PC-9 (cell line): ENCODE measurements at regions not wholly inside any gene's neighbourhood (a gene's known extent, or its start where the extent isn't known, plus 50 kb on each side); places are given as distances from the start of the nearest gene placed in this dataset.

Experiments
- BruUV-seq: library from RNA; stranded (reverse); fragments of 400-500 nt; replicated peaks from 2 replicates; lab custom pipeline; 2021; lab: Mats Ljungman, UMichigan
- CTCF ChIA-PET: fragments of 300-600 bp; sonication (Branson Sonifier 250); formaldehyde crosslinking; loops from one replicate; lab custom pipeline; 2022; ENCODE audit warnings: antibody characterized with exemption; lab: Charles Lee
- POLR2A ChIA-PET: fragments of 300-600 bp; sonication (Branson Sonifier 250); formaldehyde crosslinking; loops from one replicate; lab custom pipeline; 2022; ENCODE audit warnings: antibody characterized with exemption; ENCODE audit not compliant: unreplicated experiment; lab: Charles Lee
- DNase-seq, 2 experiments: peaks; one replicate each; pipeline versions ENCODE4 v3.0.0 to v3.0.0-alpha.2; 2015 to 2022; ENCODE audit warnings: mixed read lengths in 1 of 2
- H2AFZ ChIP-seq: fragments of 200-600 bp; sonication (generic); 2 replicates; pipeline ENCODE4 v1.8.1; 2017; ENCODE audit warnings: antibody characterized with exemption
- H3F3A ChIP-seq: fragments of 200-600 bp; sonication (generic); 2 replicates; pipeline ENCODE4 v1.8.1; 2017; ENCODE audit warnings: antibody characterized with exemption, mild to moderate bottlenecking, low read depth; ENCODE audit not compliant: insufficient read depth
- H3K27ac ChIP-seq: fragments of 200-600 bp; sonication (generic); 2 replicates; pipeline ENCODE4 v1.6.1; 2016; ENCODE audit warnings: mixed run types
- H3K27me3 ChIP-seq: fragments of 200-600 bp; sonication (generic); 2 replicates; pipeline ENCODE4 v1.6.1; 2016; ENCODE audit warnings: low read depth, mixed run types; ENCODE audit not compliant: insufficient read depth
- H3K36me3 ChIP-seq: fragments of 200-600 bp; sonication (generic); 2 replicates; pipeline ENCODE4 v1.6.1; 2016; ENCODE audit warnings: low read depth, mixed run types
- H3K4me1 ChIP-seq: fragments of 200-600 bp; sonication (generic); replicated peaks from 2 replicates; pipeline ENCODE4 v1.6.1; 2016; ENCODE audit warnings: mixed run types; ENCODE audit not compliant: insufficient read depth
- H3K4me2 ChIP-seq: fragments of 200-600 bp; sonication (generic); 2 replicates; pipeline ENCODE4 v1.6.1; 2017; ENCODE audit warnings: mixed run types
- H3K4me3 ChIP-seq: fragments of 200-600 bp; sonication (generic); 2 replicates; pipeline ENCODE4 v1.6.1; 2016; ENCODE audit warnings: mixed run types
- H3K79me2 ChIP-seq: fragments of 200-600 bp; sonication (generic); 2 replicates; pipeline ENCODE4 v1.6.1; 2017; ENCODE audit warnings: low read depth, mixed run types
- H3K9me2 ChIP-seq: fragments of 200-600 bp; sonication (generic); 2 replicates; pipeline ENCODE4 v1.8.1; 2017; ENCODE audit warnings: mild to moderate bottlenecking; ENCODE audit not compliant: insufficient read depth
- H3K9me3 ChIP-seq: fragments of 200-600 bp; sonication (generic); 2 replicates; pipeline ENCODE4 v1.8.1; 2016; ENCODE audit warnings: low read depth; ENCODE audit not compliant: insufficient read depth
- H4K20me1 ChIP-seq: fragments of 200-600 bp; sonication (generic); 2 replicates; pipeline ENCODE4 v1.8.1; 2017; ENCODE audit not compliant: insufficient read depth
- CTCF ChIP-seq: fragments of 200-600 bp; sonication (generic); conservative IDR thresholded peaks from 2 replicates; pipeline ENCODE4 v1.6.1; 2017; ENCODE audit warnings: mixed run types, antibody characterized with exemption, mild to moderate bottlenecking, moderate library complexity
- EZH2 ChIP-seq: fragments of 200-600 bp; sonication (generic); IDR thresholded peaks from 2 replicates; pipeline ENCODE4 v1.8.0; 2017; ENCODE audit warnings: antibody characterized with exemption, low read depth
- intact Hi-C: fragments of 100-400 bp; cut with micrococcal nuclease; formaldehyde crosslinking; loops from one replicate; pipeline ENCODE4 v1.10.0; 2022; ENCODE audit not compliant: unreplicated experiment

DNA sequence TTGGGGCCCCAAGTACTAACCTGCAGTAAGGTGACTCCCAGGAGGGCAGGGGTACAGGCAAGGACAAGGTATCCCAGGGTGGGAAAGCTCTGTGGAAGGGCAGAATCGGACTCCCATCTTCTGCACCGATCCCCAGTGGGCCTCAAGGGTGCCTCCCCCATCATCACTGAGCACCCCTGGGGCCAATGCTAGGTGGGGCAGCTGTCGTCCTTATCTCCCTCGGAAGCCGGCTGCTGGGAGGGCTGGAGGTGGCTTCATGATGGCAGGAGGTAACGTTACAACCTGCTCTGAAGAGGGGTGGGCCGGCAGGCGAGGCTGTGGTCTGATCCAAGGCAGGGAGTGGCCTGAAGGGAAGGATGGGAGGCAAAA, 87.6 kb upstream of the LINC01488 start:
- H3K4me2 ChIP-seq = no peak overlapping the region
- H3K4me3 ChIP-seq = no peak overlapping the region
- TF ChIP-seq EZH2 (no peak), CTCF (no peak)
- H3K79me2 ChIP-seq = no peaks in the 10 kb centered on the region
- no peaks in the 10 kb centered on the region for H3K9me3 ChIP-seq
- BruUV-seq = no TSS peak
- H2AFZ ChIP-seq = no peak overlapping the region
- CTCF ChIA-PET = no interaction called here
- H3K4me1 ChIP-seq = no peaks in the 10 kb centered on the region
- POLR2A ChIA-PET = no interaction called here
- intact Hi-C loops = no loop called here
- no peak for DNase-seq
- peaks cover 12% of the 10 kb centered on the region for H3F3A ChIP-seq
- H4K20me1 ChIP-seq = no peaks in the 10 kb centered on the region
- no peaks in the 10 kb centered on the region for H3K27me3 ChIP-seq
- no peaks in the 10 kb centered on the region for H3K9me2 ChIP-seq
- no peaks in the 10 kb centered on the region for H3K36me3 ChIP-seq
- H3K27ac ChIP-seq = no peak overlapping the region

- TF ChIP-seq EZH2 (no peak), CTCF (no peak)
- CTCF ChIA-PET = no interaction called here
- no peak overlapping the region for H3K27ac ChIP-seq
These were observed 87.1 kb upstream of the LINC01488 start for GRCh38 chr11:69394234-69394868.

DNA sequence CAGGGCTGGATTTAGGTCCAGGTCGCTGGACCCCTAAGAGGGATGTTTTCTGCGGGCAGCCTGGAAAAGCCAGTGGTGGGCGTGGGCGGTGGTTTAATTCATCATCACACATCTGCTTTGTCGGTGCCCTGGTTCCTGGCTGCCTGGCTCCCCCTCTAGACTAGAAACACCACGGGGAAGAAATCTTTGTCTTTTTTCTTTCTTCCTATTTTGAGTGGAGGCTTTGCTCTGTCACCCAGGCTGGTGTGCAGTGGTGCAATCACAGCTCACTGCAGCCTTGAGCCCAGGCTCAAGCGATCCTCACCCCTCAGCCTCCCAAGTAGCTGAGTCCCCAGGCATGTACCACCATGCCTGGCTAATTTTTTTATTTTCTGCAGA, 86.6 kb upstream of the LINC01488 start:
- Histone ChIP-seq H3K27me3 (no peaks in the 10 kb centered on the region), H3K4me1 (no peaks in the 10 kb centered on the region), H3F3A (peaks cover 12% of the 10 kb centered on the region), H3K36me3 (no peaks in the 10 kb centered on the region), H3K79me2 (no peaks in the 10 kb centered on the region), H3K9me2 (no peaks in the 10 kb centered on the region), H3K27ac (no peak overlapping the region), H4K20me1 (no peaks in the 10 kb centered on the region), H2AFZ (no peak overlapping the region), H3K9me3 (no peaks in the 10 kb centered on the region), H3K4me2 (no peak overlapping the region), H3K4me3 (no peak overlapping the region)
- DNase-seq = no peak
- TF ChIP-seq EZH2 = no peak
- no peak for TF ChIP-seq CTCF
- intact Hi-C loops = no loop called here
- BruUV-seq = no TSS peak
- POLR2A ChIA-PET = no interaction called here
- CTCF ChIA-PET = no interaction called here

More at GRCh38 chr11:69394234-69394868, 87.1 kb upstream of the LINC01488 start:
- Histone ChIP-seq H3K27me3 (no peaks in the 10 kb centered on the region), H3K36me3 (no peaks in the 10 kb centered on the region), H3F3A (peaks cover 12% of the 10 kb centered on the region), H3K4me1 (no peaks in the 10 kb centered on the region), H3K9me2 (no peaks in the 10 kb centered on the region), H3K9me3 (no peaks in the 10 kb centered on the region), H2AFZ (no peak overlapping the region), H4K20me1 (no peaks in the 10 kb centered on the region), H3K79me2 (no peaks in the 10 kb centered on the region), H3K4me2 (no peak overlapping the region), H3K4me3 (no peak overlapping the region)
- BruUV-seq = no TSS peak
- intact Hi-C loops = no loop called here
- POLR2A ChIA-PET = no interaction called here
- DNase-seq = no peak
